ENCODE measurements at regions not wholly inside any gene's neighbourhood (a gene's known extent, or its start where the extent isn't known, plus 50 kb on each side); places are given as distances from the start of the nearest gene placed in this dataset.

GRCh38 chr5:165874851-165875250, 2369.4 kb downstream of the MAT2B start:
- no peak for TF ChIP-seq REST (IDR thresholded peaks at IDR 0.05)
- no peak for TF ChIP-seq CTCF (IDR thresholded peaks at IDR 0.05; ENCODE audit: low read depth, low read length, missing input control)
- TF ChIP-seq SP1 (IDR thresholded peaks at IDR 0.05) = no peak
- no peak for TF ChIP-seq GABPA (IDR thresholded peaks at IDR 0.05 in 1 of 2, conservative IDR thresholded peaks at IDR 0.05 in 1 of 2)
- no peak for TF ChIP-seq JUND (IDR thresholded peaks at IDR 0.05)
- no peak for TF ChIP-seq HNF4G (IDR thresholded peaks at IDR 0.05)
- no peak for TF ChIP-seq RXRA (IDR thresholded peaks at IDR 0.05)
- no peak for TF ChIP-seq TAF1 (conservative IDR thresholded peaks at IDR 0.05)
- TF ChIP-seq YY1 (IDR thresholded peaks at IDR 0.05) = no peak
- no peak for TF ChIP-seq RAD21 (IDR thresholded peaks at IDR 0.05)
- no peak for TF ChIP-seq ATF3 (IDR thresholded peaks at IDR 0.05)
- TF ChIP-seq EGR1 (IDR thresholded peaks at IDR 0.05; ENCODE audit: low read depth in 2 of 2) = no peak
- TF ChIP-seq MAX (IDR thresholded peaks at IDR 0.05) = no peak

All from liver (tissue), 3 donors.